ENCODE measurements at regions not wholly inside any gene's neighbourhood (a gene's known extent, or its start where the extent isn't known, plus 50 kb on each side); places are given as distances from the start of the nearest gene placed in this dataset.

GRCh38 chr16:77599793-77600415 lies 122.4 kb upstream of the NUDT7 start:
- DNase-seq (ENCODE audit: low read depth in 1 of 2, low spot score in 1 of 2), result peak in 1 of 2 experiments; percentile 35
- H3K27me3 ChIP-seq (ENCODE audit: insufficient read depth, poor library complexity, severe bottlenecking), result peaks cover 2% of the 10 kb centered on the region
- TF ChIP-seq POLR2AphosphoS5 (IDR thresholded peaks at IDR 0.05; ENCODE audit: low read depth), result no peak
- peak; percentile 77 for TF ChIP-seq CTCF (IDR thresholded peaks at IDR 0.05; ENCODE audit: insufficient read depth, low read length)

GRCh38 chr16:77600555-77600954 lies 121.8 kb upstream of the NUDT7 start:
- DNase-seq (ENCODE audit: low read depth in 1 of 2, low spot score in 1 of 2), result no peak
- Histone ChIP-seq H3K27ac (replicated peaks) (no peak overlapping the region), H3K27me3 (ENCODE audit: insufficient read depth, poor library complexity, severe bottlenecking) (peaks cover 4% of the 10 kb centered on the region), H3K4me3 (replicated peaks; ENCODE audit: insufficient read depth, low read length) (no peak overlapping the region)
- TF ChIP-seq SPI1 (IDR thresholded peaks at IDR 0.05; ENCODE audit: borderline replicate concordance, low read depth), result no peak
- no peak for TF ChIP-seq REST (IDR thresholded peaks at IDR 0.05; ENCODE audit: insufficient replicate concordance, low read depth)
- no peak for TF ChIP-seq POLR2AphosphoS5 (IDR thresholded peaks at IDR 0.05; ENCODE audit: low read depth)
- TF ChIP-seq GABPA (IDR thresholded peaks at IDR 0.05; ENCODE audit: low read depth), result no peak
- TF ChIP-seq CTCF (IDR thresholded peaks at IDR 0.05; ENCODE audit: insufficient read depth, low read length), result no peak

More at GRCh38 chr16:77599793-77600415, 122.4 kb upstream of the NUDT7 start:
- H3K4me3 ChIP-seq (replicated peaks; ENCODE audit: insufficient read depth, low read length), result no peak overlapping the region
- H3K27ac ChIP-seq (replicated peaks), result no peak overlapping the region

GRCh38 chr16:77603656-77604055 lies 118.7 kb upstream of the NUDT7 start:
- TF ChIP-seq REST (IDR thresholded peaks at IDR 0.05; ENCODE audit: insufficient replicate concordance, low read depth) (no peak), GABPA (IDR thresholded peaks at IDR 0.05; ENCODE audit: low read depth) (no peak), POLR2AphosphoS5 (IDR thresholded peaks at IDR 0.05; ENCODE audit: low read depth) (no peak), SPI1 (IDR thresholded peaks at IDR 0.05; ENCODE audit: borderline replicate concordance, low read depth) (no peak), CTCF (IDR thresholded peaks at IDR 0.05; ENCODE audit: insufficient read depth, low read length) (no peak)
- Histone ChIP-seq H3K4me3 (replicated peaks; ENCODE audit: insufficient read depth, low read length) (no peak overlapping the region), H3K27me3 (ENCODE audit: insufficient read depth, poor library complexity, severe bottlenecking) (peaks cover 4% of the 10 kb centered on the region), H3K27ac (replicated peaks) (no peak overlapping the region)
- DNase-seq (ENCODE audit: low read depth in 1 of 2, low spot score in 1 of 2), result no peak

- Histone ChIP-seq H3K4me3 (replicated peaks; ENCODE audit: insufficient read depth, low read length) (no peak overlapping the region), H3K27me3 (ENCODE audit: insufficient read depth, poor library complexity, severe bottlenecking) (peaks cover under 1% of the 10 kb centered on the region)
Observed at GRCh38 chr16:77610496-77610895, 111.8 kb upstream of the NUDT7 start.

More at GRCh38 chr16:77610496-77610895, 111.8 kb upstream of the NUDT7 start:
- no peak for TF ChIP-seq SPI1 (IDR thresholded peaks at IDR 0.05; ENCODE audit: borderline replicate concordance, low read depth)
- no peak for TF ChIP-seq CTCF (IDR thresholded peaks at IDR 0.05; ENCODE audit: insufficient read depth, low read length)
- TF ChIP-seq POLR2AphosphoS5 (IDR thresholded peaks at IDR 0.05; ENCODE audit: low read depth), result no peak
- no peak for TF ChIP-seq GABPA (IDR thresholded peaks at IDR 0.05; ENCODE audit: low read depth)
- H3K27ac ChIP-seq (replicated peaks), result no peak overlapping the region
- DNase-seq (ENCODE audit: low read depth in 1 of 2, low spot score in 1 of 2), result no peak

Measured in HL-60 (cell line).